ENCODE measurements at regions not wholly inside any gene's neighbourhood (a gene's known extent, or its start where the extent isn't known, plus 50 kb on each side); places are given as distances from the start of the nearest gene placed in this dataset.
"Not testable (repeated sequence)": the region's sequence is repeated elsewhere in the genome, so short reads cannot be mapped to it uniquely, and the experiment has no call there.

GRCh38 chr4:126603210-126603609 lies 1029.5 kb upstream of the INTU start:
- DNase-seq (ENCODE audit: low spot score), result no peak
- in situ Hi-C loops (cut with HindIII; ENCODE audit: low sequenced_read_pairs), result no loop called here

- in situ Hi-C loops (cut with HindIII; ENCODE audit: low sequenced_read_pairs), result no loop called here
- DNase-seq (ENCODE audit: low spot score), result no peak
Measured at GRCh38 chr4:126603825-126604224, 1028.9 kb upstream of the INTU start.

- peak; percentile 8 for DNase-seq (ENCODE audit: low spot score)
- in situ Hi-C loops (cut with HindIII; ENCODE audit: low sequenced_read_pairs), result no loop called here
Measured at GRCh38 chr4:126604268-126604867, 1028.4 kb upstream of the INTU start.

GRCh38 chr4:126610933-126611332 lies 1021.8 kb upstream of the INTU start:
- no peak for DNase-seq (ENCODE audit: low spot score)
- in situ Hi-C loops (cut with HindIII; ENCODE audit: low sequenced_read_pairs), result no loop called here

- DNase-seq (ENCODE audit: low spot score), result no peak
- in situ Hi-C loops (cut with HindIII; ENCODE audit: low sequenced_read_pairs), result no loop called here
Measured at GRCh38 chr4:126611900-126612299, 1020.9 kb upstream of the INTU start.

GRCh38 chr4:126614356-126614855 lies 1018.4 kb upstream of the INTU start:
- in situ Hi-C loops (cut with HindIII; ENCODE audit: low sequenced_read_pairs), result no loop called here
- DNase-seq (ENCODE audit: low spot score), result no peak

GRCh38 chr4:126616795-126617194 lies 1016.0 kb upstream of the INTU start:
- no peak for DNase-seq (ENCODE audit: low spot score)
- in situ Hi-C loops (cut with HindIII; ENCODE audit: low sequenced_read_pairs), result no loop called here

GRCh38 chr4:126627255-126627654 lies 1005.5 kb upstream of the INTU start:
- in situ Hi-C loops (cut with HindIII; ENCODE audit: low sequenced_read_pairs), result no loop called here
- no peak for DNase-seq (ENCODE audit: low spot score)

GRCh38 chr4:126628933-126629332 lies 1003.8 kb upstream of the INTU start:
- in situ Hi-C loops (cut with HindIII; ENCODE audit: low sequenced_read_pairs), result no loop called here

GRCh38 chr4:126630230-126630629 lies 1002.5 kb upstream of the INTU start:
- in situ Hi-C loops (cut with HindIII; ENCODE audit: low sequenced_read_pairs), result no loop called here
- DNase-seq (ENCODE audit: low spot score), result no peak

More at GRCh38 chr4:126628933-126629332, 1003.8 kb upstream of the INTU start:
- no peak for DNase-seq (ENCODE audit: low spot score)

- no peak for DNase-seq (ENCODE audit: low spot score)
- in situ Hi-C loops (cut with HindIII; ENCODE audit: low sequenced_read_pairs), result no loop called here
Measured at GRCh38 chr4:126633306-126633705, 999.5 kb upstream of the INTU start.

- no peak for DNase-seq (ENCODE audit: low spot score)
- in situ Hi-C loops (cut with HindIII; ENCODE audit: low sequenced_read_pairs), result no loop called here
Measured at GRCh38 chr4:126637706-126638105, 995.1 kb upstream of the INTU start.

GRCh38 chr4:126647320-126647719 lies 985.4 kb upstream of the INTU start:
- in situ Hi-C loops (cut with HindIII; ENCODE audit: low sequenced_read_pairs), result no loop called here
- no peak for DNase-seq (ENCODE audit: low spot score)

GRCh38 chr4:126647756-126648397 lies 984.9 kb upstream of the INTU start:
- in situ Hi-C loops (cut with HindIII; ENCODE audit: low sequenced_read_pairs), result no loop called here
- DNase-seq (ENCODE audit: low spot score), result no peak

- in situ Hi-C loops (cut with HindIII; ENCODE audit: low sequenced_read_pairs), result no loop called here
- DNase-seq (ENCODE audit: low spot score), result no peak
Measured at GRCh38 chr4:126658411-126658810, 974.3 kb upstream of the INTU start.

GRCh38 chr4:126661194-126661593 lies 971.6 kb upstream of the INTU start:
- no peak for DNase-seq (ENCODE audit: low spot score)
- in situ Hi-C loops (cut with HindIII; ENCODE audit: low sequenced_read_pairs), result no loop called here

GRCh38 chr4:126664839-126665238 lies 967.9 kb upstream of the INTU start:
- DNase-seq (ENCODE audit: low spot score), result no peak
- in situ Hi-C loops (cut with HindIII; ENCODE audit: low sequenced_read_pairs), result no loop called here

- in situ Hi-C loops (cut with HindIII; ENCODE audit: low sequenced_read_pairs); DNase-seq (ENCODE audit: low spot score): not testable (repeated sequence)
Measured at GRCh38 chr4:126670038-126670437, 962.7 kb upstream of the INTU start.

GRCh38 chr4:126678618-126679017 lies 954.1 kb upstream of the INTU start:
- no peak for DNase-seq (ENCODE audit: low spot score)
- in situ Hi-C loops (cut with HindIII; ENCODE audit: low sequenced_read_pairs), result no loop called here

GRCh38 chr4:126679303-126679702 lies 953.5 kb upstream of the INTU start:
- in situ Hi-C loops (cut with HindIII; ENCODE audit: low sequenced_read_pairs), result no loop called here
- no peak for DNase-seq (ENCODE audit: low spot score)

- no peak for DNase-seq (ENCODE audit: low spot score)
- in situ Hi-C loops (cut with HindIII; ENCODE audit: low sequenced_read_pairs), result no loop called here
Measured at GRCh38 chr4:126682250-126682649, 950.5 kb upstream of the INTU start.

Data from G401 (cell line).